ENCODE measurements at regions not wholly inside any gene's neighbourhood (a gene's known extent, or its start where the extent isn't known, plus 50 kb on each side); places are given as distances from the start of the nearest gene placed in this dataset.

DNA sequence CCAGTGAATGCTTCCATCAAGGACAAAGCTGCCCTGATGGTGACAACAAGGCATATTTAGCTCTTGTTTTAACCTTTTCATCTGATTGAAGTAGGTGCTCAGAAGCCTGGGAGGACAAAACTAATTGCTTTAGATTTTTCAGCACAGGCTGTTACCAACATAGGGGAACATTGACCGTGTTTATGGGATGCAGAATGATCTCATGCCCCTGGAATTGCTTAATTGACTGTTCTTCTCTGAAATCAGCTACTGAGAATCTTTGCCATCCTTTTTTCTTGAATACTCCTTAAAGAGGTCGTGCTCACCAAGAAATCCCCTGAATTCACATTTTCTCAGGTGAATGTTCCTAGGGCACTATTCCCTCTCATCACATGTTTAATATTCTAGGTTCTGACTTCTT is 95.9 kb upstream of the CCDC190 start:
- 41 to 50% methylated on average over 2 of the region's 2 CpGs for WGBS, 2 donors
- Histone ChIP-seq H3K4me3 (no peak overlapping the region), H3K27ac (no peak overlapping the region), H3K27me3 (no peaks in the 10 kb centered on the region), H3K4me1 (no peaks in the 10 kb centered on the region), H3K9me3 (no peaks in the 10 kb centered on the region), H3K36me3 (replicated peaks in 1 of 2; ENCODE audit: insufficient read depth in 1 of 2, low read depth in 2 of 2) (no peaks in the 10 kb centered on the region)
- intact Hi-C loops (cut with DNase I), result no loop called here
- no peak for ATAC-seq
- no peak for DNase-seq
- TF ChIP-seq, protein P1, sequence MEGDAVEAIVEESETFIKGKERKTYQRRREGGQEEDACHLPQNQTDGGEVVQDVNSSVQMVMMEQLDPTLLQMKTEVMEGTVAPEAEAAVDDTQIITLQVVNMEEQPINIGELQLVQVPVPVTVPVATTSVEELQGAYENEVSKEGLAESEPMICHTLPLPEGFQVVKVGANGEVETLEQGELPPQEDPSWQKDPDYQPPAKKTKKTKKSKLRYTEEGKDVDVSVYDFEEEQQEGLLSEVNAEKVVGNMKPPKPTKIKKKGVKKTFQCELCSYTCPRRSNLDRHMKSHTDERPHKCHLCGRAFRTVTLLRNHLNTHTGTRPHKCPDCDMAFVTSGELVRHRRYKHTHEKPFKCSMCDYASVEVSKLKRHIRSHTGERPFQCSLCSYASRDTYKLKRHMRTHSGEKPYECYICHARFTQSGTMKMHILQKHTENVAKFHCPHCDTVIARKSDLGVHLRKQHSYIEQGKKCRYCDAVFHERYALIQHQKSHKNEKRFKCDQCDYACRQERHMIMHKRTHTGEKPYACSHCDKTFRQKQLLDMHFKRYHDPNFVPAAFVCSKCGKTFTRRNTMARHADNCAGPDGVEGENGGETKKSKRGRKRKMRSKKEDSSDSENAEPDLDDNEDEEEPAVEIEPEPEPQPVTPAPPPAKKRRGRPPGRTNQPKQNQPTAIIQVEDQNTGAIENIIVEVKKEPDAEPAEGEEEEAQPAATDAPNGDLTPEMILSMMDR (IDR thresholded peaks at IDR 0.05), result no peak
- TF ChIP-seq POLR2A (IDR thresholded peaks at IDR 0.05), result no peak

DNA sequence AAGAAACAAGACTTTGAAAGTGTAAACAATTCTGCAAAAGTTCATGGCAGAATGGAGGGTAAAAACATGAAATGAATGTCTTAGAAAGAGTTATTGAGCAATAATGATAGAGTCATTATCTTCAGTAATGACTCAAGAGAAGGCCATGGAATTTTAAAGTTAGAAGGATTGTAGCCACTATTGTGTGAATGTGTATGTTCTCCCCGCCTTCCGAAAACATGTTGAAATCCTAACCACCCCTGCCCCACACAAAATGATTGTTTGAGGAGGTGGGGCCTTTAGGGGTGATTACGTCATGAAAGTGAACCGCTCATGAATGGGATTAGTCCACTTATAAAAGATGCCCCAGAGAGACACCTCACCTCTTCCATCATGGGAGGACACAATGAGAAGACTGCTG is 93.8 kb upstream of the CCDC190 start:
- TF ChIP-seq POLR2A (IDR thresholded peaks at IDR 0.05), result no peak
- TF ChIP-seq, protein P1 (IDR thresholded peaks at IDR 0.05), result no peak
- no peak for DNase-seq
- intact Hi-C loops (cut with DNase I), result no loop called here
- H3K4me3 ChIP-seq, result no peak overlapping the region
- no peak overlapping the region for H3K27ac ChIP-seq
- no peaks in the 10 kb centered on the region for H3K36me3 ChIP-seq (replicated peaks in 1 of 2; ENCODE audit: insufficient read depth in 1 of 2, low read depth in 2 of 2)
- H3K27me3 ChIP-seq, result no peaks in the 10 kb centered on the region
- 92% methylated on average over 4 of the region's 4 CpGs for WGBS, 2 donors
- H3K9me3 ChIP-seq, result no peaks in the 10 kb centered on the region
- H3K4me1 ChIP-seq, result no peaks in the 10 kb centered on the region
- no peak for ATAC-seq

DNA sequence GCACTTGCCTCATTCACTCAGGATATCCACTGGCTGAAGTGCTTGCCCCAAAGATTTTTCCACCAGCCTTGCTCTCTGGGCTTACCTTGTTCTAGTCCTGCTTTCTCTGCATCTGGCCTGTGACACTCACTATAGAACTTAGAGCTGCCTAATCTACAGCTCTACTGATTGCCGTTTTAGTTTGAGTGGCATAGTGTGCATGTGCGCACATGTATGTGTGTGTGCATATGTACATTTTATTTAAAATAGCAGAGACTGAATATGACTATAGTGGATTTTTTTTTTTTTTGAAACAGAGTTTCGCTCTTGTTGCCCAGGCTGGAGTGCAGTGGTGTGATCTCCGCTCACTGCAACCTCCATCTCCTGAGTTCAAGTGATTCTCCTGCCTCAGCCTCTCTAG is 92.0 kb upstream of the CCDC190 start:
- Histone ChIP-seq H3K27me3 (no peaks in the 10 kb centered on the region), H3K36me3 (replicated peaks in 1 of 2; ENCODE audit: insufficient read depth in 1 of 2, low read depth in 2 of 2) (no peaks in the 10 kb centered on the region), H3K9me3 (no peaks in the 10 kb centered on the region), H3K27ac (no peak overlapping the region), H3K4me1 (no peaks in the 10 kb centered on the region), H3K4me3 (no peak overlapping the region)
- no peak for DNase-seq
- no peak for TF ChIP-seq POLR2A (IDR thresholded peaks at IDR 0.05)
- TF ChIP-seq, protein P1 (IDR thresholded peaks at IDR 0.05), result no peak
- intact Hi-C loops (cut with DNase I), result no loop called here
- 82 to 88% methylated on average over 4 of the region's 4 CpGs for WGBS, 2 donors
- ATAC-seq, result no peak

DNA sequence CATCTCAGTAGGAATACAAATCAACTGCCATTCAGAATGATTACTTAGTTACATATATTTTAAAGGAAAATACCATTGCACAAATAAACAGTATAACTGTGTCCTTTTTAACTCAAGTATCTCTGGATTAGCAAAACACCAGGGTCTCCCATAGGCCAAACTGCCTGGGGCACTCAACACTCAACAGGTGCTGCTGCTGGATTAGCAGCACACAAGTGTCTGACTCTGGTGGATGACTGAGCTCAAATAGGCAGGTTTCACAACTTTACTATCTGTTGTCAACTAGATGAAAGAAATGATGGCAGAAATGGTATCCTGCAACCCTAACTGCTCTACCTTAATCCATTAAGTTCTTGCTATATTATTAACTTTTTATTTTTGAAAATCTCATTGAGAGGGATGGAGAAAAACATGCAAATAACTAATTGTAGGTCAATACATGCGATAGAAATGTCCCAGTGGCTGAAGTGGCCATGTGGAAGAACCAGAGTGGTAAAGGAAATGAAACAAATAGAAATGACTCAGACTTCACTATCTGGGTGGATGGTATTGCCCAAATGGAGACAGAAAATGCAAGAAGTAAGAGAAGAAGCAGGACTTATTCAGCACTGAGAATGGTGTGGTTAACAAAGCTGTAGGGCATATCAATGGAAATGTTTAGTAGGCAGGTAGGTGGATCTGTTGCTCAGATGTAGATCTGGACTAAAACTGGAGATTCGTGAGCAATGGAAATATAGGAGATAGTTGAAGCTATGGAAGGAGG is 90.8 kb upstream of the CCDC190 start:
- Histone ChIP-seq H3K4me3 (no peak overlapping the region), H3K36me3 (replicated peaks in 1 of 2; ENCODE audit: insufficient read depth in 1 of 2, low read depth in 2 of 2) (no peaks in the 10 kb centered on the region), H3K27ac (no peak overlapping the region), H3K4me1 (no peaks in the 10 kb centered on the region), H3K9me3 (no peaks in the 10 kb centered on the region), H3K27me3 (no peaks in the 10 kb centered on the region)
- WGBS, 2 donors, result 77 to 90% methylated on average over 2 of the region's 2 CpGs
- DNase-seq (no peak), ATAC-seq (no peak)
- intact Hi-C loops (cut with DNase I), result no loop called here
- TF ChIP-seq POLR2A (IDR thresholded peaks at IDR 0.05), result no peak
- TF ChIP-seq, protein P1 (IDR thresholded peaks at IDR 0.05), result no peak

DNA sequence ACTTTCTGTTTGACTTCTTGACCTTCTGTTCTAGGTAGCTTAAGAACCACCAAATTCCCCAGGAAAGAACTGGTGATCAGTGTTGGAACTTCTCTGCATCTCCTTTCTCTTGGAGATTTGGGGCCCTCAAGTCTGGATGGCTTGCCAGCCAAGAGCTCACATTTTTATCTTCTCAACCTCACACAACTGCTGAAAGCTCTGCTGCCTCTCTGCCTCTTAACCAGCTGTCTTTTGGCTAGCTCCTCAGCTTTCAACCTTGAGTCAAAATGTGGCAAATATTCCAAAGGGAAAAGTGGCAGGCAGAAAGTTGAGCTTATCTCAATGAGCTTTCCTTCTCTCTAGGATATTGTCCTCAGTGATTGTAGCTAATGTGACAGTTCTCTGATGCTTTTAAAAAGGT is 89.2 kb upstream of the CCDC190 start:
- no peak for TF ChIP-seq POLR2A (IDR thresholded peaks at IDR 0.05)
- TF ChIP-seq, protein P1 (IDR thresholded peaks at IDR 0.05), result no peak
- no peaks in the 10 kb centered on the region for H3K36me3 ChIP-seq (replicated peaks in 1 of 2; ENCODE audit: insufficient read depth in 1 of 2, low read depth in 2 of 2)
- DNase-seq, result no peak
- H3K4me3 ChIP-seq, result no peak overlapping the region
- H3K9me3 ChIP-seq, result no peaks in the 10 kb centered on the region
- no peak for ATAC-seq
- no peaks in the 10 kb centered on the region for H3K27me3 ChIP-seq
- no peak overlapping the region for H3K27ac ChIP-seq
- intact Hi-C loops (cut with DNase I), result no loop called here
- H3K4me1 ChIP-seq, result no peaks in the 10 kb centered on the region
